NB4 (cell line): ENCODE measurements at regions not wholly inside any gene's neighbourhood (a gene's known extent, or its start where the extent isn't known, plus 50 kb on each side); places are given as distances from the start of the nearest gene placed in this dataset.

ENCODE experiments used
- DNase-seq: peaks from one replicate; pipeline ENCODE4 v3.0.0; 2010; ENCODE audit warnings: low read depth
- H3K4me3 ChIP-seq: one replicate; pipeline ENCODE4 v1.5.1; 2011; ENCODE audit warnings: mild to moderate bottlenecking, low read depth, low read length, moderate library complexity
- CTCF ChIP-seq: IDR thresholded peaks from one replicate; pipeline ENCODE4 v1.5.1; 2012; ENCODE audit warnings: low read depth, low read length
- MAX ChIP-seq: IDR thresholded peaks from 2 replicates; pipeline ENCODE4 v1.6.1; 2011; ENCODE audit warnings: low read depth, low read length
- MYC ChIP-seq: IDR thresholded peaks from 2 replicates; pipeline ENCODE4 v1.6.1; 2011; ENCODE audit warnings: low read depth, low read length
- POLR2A ChIP-seq: IDR thresholded peaks from 2 replicates; pipeline ENCODE4 v1.6.1; 2011; ENCODE audit warnings: mild to moderate bottlenecking; ENCODE audit not compliant: insufficient read length; ENCODE audit errors: extremely low read depth

- no peak for TF ChIP-seq MYC
- TF ChIP-seq POLR2A: no peak
- TF ChIP-seq CTCF: no peak
- TF ChIP-seq MAX: no peak
- no peak for DNase-seq
- no peak overlapping the region for H3K4me3 ChIP-seq
Measured at GRCh38 chr1:60867782-60868181, 214.6 kb upstream of the NFIA start.

GRCh38 chr1:60866917-60867531, 215.3 kb upstream of the NFIA start:
- H3K4me3 ChIP-seq: no peak overlapping the region
- DNase-seq: peak; percentile 20
- no peak for TF ChIP-seq POLR2A
- TF ChIP-seq MAX: no peak
- TF ChIP-seq MYC: no peak
- no peak for TF ChIP-seq CTCF

- no peak for DNase-seq
- TF ChIP-seq CTCF: no peak
- no peak for TF ChIP-seq MAX
- no peak for TF ChIP-seq MYC
- no peak for TF ChIP-seq POLR2A
- H3K4me3 ChIP-seq: no peak overlapping the region
Measured at GRCh38 chr1:60866226-60866900, 216.0 kb upstream of the NFIA start.

GRCh38 chr1:60865166-60865565, 217.2 kb upstream of the NFIA start:
- DNase-seq: no peak
- no peak overlapping the region for H3K4me3 ChIP-seq
- TF ChIP-seq MYC (no peak), CTCF (no peak), POLR2A (no peak), MAX (no peak)

- H3K4me3 ChIP-seq: no peak overlapping the region
- TF ChIP-seq POLR2A: no peak
- TF ChIP-seq CTCF: no peak
- no peak for TF ChIP-seq MYC
- no peak for TF ChIP-seq MAX
- DNase-seq: no peak
Measured at GRCh38 chr1:60864722-60865121, 217.6 kb upstream of the NFIA start.
